NCI-H510A treated with DMSO at 0.1 percent for 48 hours (cell line): ENCODE measurements at regions not wholly inside any gene's neighbourhood (a gene's known extent, or its start where the extent isn't known, plus 50 kb on each side); places are given as distances from the start of the nearest gene placed in this dataset.

Experiments used
- DNase-seq: peaks from one replicate; lab custom pipeline; 2025; lab: John Stamatoyannopoulos, UW

GRCh38 chr18:44213293-44213692 is 467.4 kb upstream of the SETBP1 start:
- no peak for DNase-seq

GRCh38 chr18:44214396-44214795 is 466.3 kb upstream of the SETBP1 start:
- no peak for DNase-seq

- DNase-seq = no peak
Measured at GRCh38 chr18:44216169-44216568, 464.5 kb upstream of the SETBP1 start.

GRCh38 chr18:44227501-44227900 is 453.2 kb upstream of the SETBP1 start:
- DNase-seq = no peak

- no peak for DNase-seq
Measured at GRCh38 chr18:44229693-44230108, 451.0 kb upstream of the SETBP1 start.

GRCh38 chr18:44231936-44232335 is 448.8 kb upstream of the SETBP1 start:
- no peak for DNase-seq

- no peak for DNase-seq
Measured at GRCh38 chr18:44232500-44232899, 448.2 kb upstream of the SETBP1 start.

GRCh38 chr18:44238454-44238853 is 442.2 kb upstream of the SETBP1 start:
- DNase-seq = no peak

GRCh38 chr18:44238911-44239310 is 441.8 kb upstream of the SETBP1 start:
- DNase-seq = no peak

- DNase-seq = no peak
Measured at GRCh38 chr18:44241020-44241419, 439.7 kb upstream of the SETBP1 start.

GRCh38 chr18:44245019-44245418 is 435.7 kb upstream of the SETBP1 start:
- DNase-seq = no peak

- no peak for DNase-seq
Measured at GRCh38 chr18:44246001-44246400, 434.7 kb upstream of the SETBP1 start.

GRCh38 chr18:44258086-44258485 is 422.6 kb upstream of the SETBP1 start:
- no peak for DNase-seq

GRCh38 chr18:44258576-44258975 is 422.1 kb upstream of the SETBP1 start:
- DNase-seq = no peak

GRCh38 chr18:44259610-44260009 is 421.1 kb upstream of the SETBP1 start:
- no peak for DNase-seq

- DNase-seq = no peak
Measured at GRCh38 chr18:44265437-44265836, 415.3 kb upstream of the SETBP1 start.

- DNase-seq = no peak
Measured at GRCh38 chr18:44273298-44273697, 407.4 kb upstream of the SETBP1 start.

- DNase-seq = no peak
Measured at GRCh38 chr18:44280479-44280878, 400.2 kb upstream of the SETBP1 start.

GRCh38 chr18:44286049-44286448 is 394.6 kb upstream of the SETBP1 start:
- no peak for DNase-seq

- DNase-seq = no peak
Measured at GRCh38 chr18:44290366-44290977, 390.2 kb upstream of the SETBP1 start.

GRCh38 chr18:44298566-44298965 is 382.1 kb upstream of the SETBP1 start:
- no peak for DNase-seq

GRCh38 chr18:44309185-44309584 is 371.5 kb upstream of the SETBP1 start:
- DNase-seq = no peak

GRCh38 chr18:44320619-44321460 is 359.8 kb upstream of the SETBP1 start:
- DNase-seq = no peak
